HepG2 (cell line): ENCODE measurements at regions not wholly inside any gene's neighbourhood (a gene's known extent, or its start where the extent isn't known, plus 50 kb on each side); places are given as distances from the start of the nearest gene placed in this dataset.
"Not testable (repeated sequence)": the region's sequence is repeated elsewhere in the genome, so short reads cannot be mapped to it uniquely, and the experiment has no call there.

Source experiments
- CTCF ChIP-seq: sonication (generic); formaldehyde crosslinking; IDR thresholded peaks from 2 replicates; pipeline ENCODE4 v1.5.0; 2020; ENCODE audit warnings: mild to moderate bottlenecking, missing genetic modification reagents, moderate library complexity
- POLR2AphosphoS5 ChIP-seq: IDR thresholded peaks from 2 replicates; pipeline ENCODE4 v1.6.1; 2012; ENCODE audit warnings: low read depth, low read length
- PREB ChIP-seq: sonication (generic); formaldehyde crosslinking; IDR thresholded peaks from 2 replicates; pipeline ENCODE4 v1.4.0; 2020; ENCODE audit warnings: missing genetic modification reagents
- ZNF407 ChIP-seq: sonication (generic); formaldehyde crosslinking; IDR thresholded peaks from one replicate; pipeline ENCODE4 v1.5.1; 2020; ENCODE audit warnings: mild to moderate bottlenecking, missing genetic modification reagents; ENCODE audit errors: not compliant biosample characterization
- ZNF446 ChIP-seq: sonication (generic); formaldehyde crosslinking; IDR thresholded peaks from 2 replicates; pipeline ENCODE4 v1.5.0; 2020; ENCODE audit warnings: mild to moderate bottlenecking, missing genetic modification reagents
- ZNF792 ChIP-seq: IDR thresholded peaks from 2 replicates; pipeline ENCODE4 v1.6.1; 2016
- TF ChIP-seq, protein P1 (sequence below), 2 experiments: IDR thresholded peaks; 2 replicates each; pipeline ENCODE4 v1.6.1; 2011 to 2012; ENCODE audit warnings: low read length in 2 of 2, borderline replicate concordance in 1 of 2, low read depth in 1 of 2, mild to moderate bottlenecking in 1 of 2, moderate library complexity in 1 of 2

GRCh38 chr2:91981016-91981668 is 2890.1 kb upstream of the TEKT4 start:
- TF ChIP-seq PREB; CTCF; ZNF407 (CRISPR knock-in tag); ZNF446; ZNF792 (CRISPR knock-in tag); POLR2AphosphoS5: not testable (repeated sequence)
- TF ChIP-seq, protein P1, sequence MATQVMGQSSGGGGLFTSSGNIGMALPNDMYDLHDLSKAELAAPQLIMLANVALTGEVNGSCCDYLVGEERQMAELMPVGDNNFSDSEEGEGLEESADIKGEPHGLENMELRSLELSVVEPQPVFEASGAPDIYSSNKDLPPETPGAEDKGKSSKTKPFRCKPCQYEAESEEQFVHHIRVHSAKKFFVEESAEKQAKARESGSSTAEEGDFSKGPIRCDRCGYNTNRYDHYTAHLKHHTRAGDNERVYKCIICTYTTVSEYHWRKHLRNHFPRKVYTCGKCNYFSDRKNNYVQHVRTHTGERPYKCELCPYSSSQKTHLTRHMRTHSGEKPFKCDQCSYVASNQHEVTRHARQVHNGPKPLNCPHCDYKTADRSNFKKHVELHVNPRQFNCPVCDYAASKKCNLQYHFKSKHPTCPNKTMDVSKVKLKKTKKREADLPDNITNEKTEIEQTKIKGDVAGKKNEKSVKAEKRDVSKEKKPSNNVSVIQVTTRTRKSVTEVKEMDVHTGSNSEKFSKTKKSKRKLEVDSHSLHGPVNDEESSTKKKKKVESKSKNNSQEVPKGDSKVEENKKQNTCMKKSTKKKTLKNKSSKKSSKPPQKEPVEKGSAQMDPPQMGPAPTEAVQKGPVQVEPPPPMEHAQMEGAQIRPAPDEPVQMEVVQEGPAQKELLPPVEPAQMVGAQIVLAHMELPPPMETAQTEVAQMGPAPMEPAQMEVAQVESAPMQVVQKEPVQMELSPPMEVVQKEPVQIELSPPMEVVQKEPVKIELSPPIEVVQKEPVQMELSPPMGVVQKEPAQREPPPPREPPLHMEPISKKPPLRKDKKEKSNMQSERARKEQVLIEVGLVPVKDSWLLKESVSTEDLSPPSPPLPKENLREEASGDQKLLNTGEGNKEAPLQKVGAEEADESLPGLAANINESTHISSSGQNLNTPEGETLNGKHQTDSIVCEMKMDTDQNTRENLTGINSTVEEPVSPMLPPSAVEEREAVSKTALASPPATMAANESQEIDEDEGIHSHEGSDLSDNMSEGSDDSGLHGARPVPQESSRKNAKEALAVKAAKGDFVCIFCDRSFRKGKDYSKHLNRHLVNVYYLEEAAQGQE (IDR thresholded peaks at IDR 0.05; ENCODE audit: borderline replicate concordance in 1 of 2, low read depth in 1 of 2, low read length in 2 of 2) = not testable (repeated sequence)
